Subcutaneous abdominal adipose tissue (tissue), 5 donors: ENCODE measurements at regions not wholly inside any gene's neighbourhood (a gene's known extent, or its start where the extent isn't known, plus 50 kb on each side); places are given as distances from the start of the nearest gene placed in this dataset.

Experiments used
- H3K27ac ChIP-seq: one replicate; pipeline ENCODE4 v1.7.0; 2013; ENCODE audit warnings: low read depth, mild to moderate bottlenecking, inconsistent platforms, low read length, moderate library complexity
- H3K27me3 ChIP-seq, 5 donors: one replicate each; pipeline ENCODE4 v1.7.0; 2013; ENCODE audit warnings: low read length in 5 of 5, inconsistent platforms in 1 of 5; ENCODE audit not compliant: control insufficient read depth in 5 of 5, insufficient read depth in 4 of 5
- H3K36me3 ChIP-seq, 5 donors: one replicate each; pipeline ENCODE4 v1.7.0; 2013; ENCODE audit warnings: low read length in 5 of 5; ENCODE audit not compliant: control insufficient read depth in 5 of 5, insufficient read depth in 5 of 5
- H3K4me1 ChIP-seq, 5 donors: one replicate each; pipeline ENCODE4 v1.7.0; 2013; ENCODE audit warnings: low read length in 5 of 5, mild to moderate bottlenecking in 3 of 5, moderate library complexity in 1 of 5; ENCODE audit not compliant: control insufficient read depth in 5 of 5, insufficient read depth in 5 of 5
- H3K4me3 ChIP-seq, 5 donors: one replicate each; pipeline ENCODE4 v1.7.0; 2013; ENCODE audit warnings: low read length in 5 of 5, low read depth in 1 of 5
- H3K9ac ChIP-seq, 5 donors: one replicate each; pipeline ENCODE4 v1.7.0; 2013; ENCODE audit warnings: low read length in 5 of 5, mild to moderate bottlenecking in 4 of 5, moderate library complexity in 3 of 5
- H3K9me3 ChIP-seq, 5 donors: one replicate each; pipeline ENCODE4 v1.7.0; 2013; ENCODE audit warnings: low read length in 5 of 5; ENCODE audit not compliant: control insufficient read depth in 5 of 5
- donor health status: healthy.
- donor health status: healthy.
- donor health status: healthy.
- donor health status: healthy.
- donor health status: healthy.

- Histone ChIP-seq H3K27me3 (peaks cover 0 to 7% (median 3%) of the 10 kb centered on the region in 5 donors), H3K4me1 (no peaks in the 10 kb centered on the region), H3K36me3 (no peaks in the 10 kb centered on the region), H3K9ac (no peak overlapping the region), H3K27ac (no peak overlapping the region), H3K4me3 (no peak overlapping the region), H3K9me3 (peaks cover 0 to 3% (median 0%) of the 10 kb centered on the region in 5 donors)
Observed at GRCh38 chr10:128711806-128712205, 585.6 kb upstream of the MKI67 start.

GRCh38 chr10:128712661-128713400, 586.6 kb upstream of the MKI67 start:
- Histone ChIP-seq H3K9me3 (peaks cover 0 to 3% (median 0%) of the 10 kb centered on the region in 5 donors), H3K27ac (no peak overlapping the region), H3K9ac (no peak overlapping the region), H3K4me1 (no peaks in the 10 kb centered on the region), H3K4me3 (no peak overlapping the region), H3K36me3 (no peaks in the 10 kb centered on the region), H3K27me3 (peaks cover 0 to 7% (median 3%) of the 10 kb centered on the region in 5 donors)

DNA sequence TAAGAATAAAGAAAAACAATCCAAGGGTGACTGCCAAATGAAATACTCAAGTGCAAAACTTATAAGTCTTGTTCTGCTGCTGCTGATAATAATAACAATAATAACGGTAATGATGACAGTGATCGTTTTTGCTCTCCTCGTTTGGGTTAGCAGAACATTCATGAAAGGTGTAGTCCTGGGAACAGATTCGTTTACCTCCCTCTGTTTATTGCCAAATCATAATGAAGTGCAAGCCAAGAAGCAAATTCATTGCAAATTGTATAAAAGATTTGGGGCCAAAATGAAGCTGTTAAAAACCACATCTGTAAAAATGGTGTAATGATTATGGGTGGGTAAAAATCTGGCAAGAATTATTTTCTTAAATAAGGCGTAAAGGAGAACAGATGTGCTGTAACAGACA, 587.2 kb upstream of the MKI67 start:
- Histone ChIP-seq H3K27ac (no peak overlapping the region), H3K36me3 (no peaks in the 10 kb centered on the region), H3K4me3 (no peak overlapping the region), H3K27me3 (peaks cover 0 to 7% (median 3%) of the 10 kb centered on the region in 5 donors), H3K9me3 (peaks cover 0 to 3% (median 0%) of the 10 kb centered on the region in 5 donors), H3K9ac (no peak overlapping the region), H3K4me1 (no peaks in the 10 kb centered on the region)

- Histone ChIP-seq H3K27ac (no peak overlapping the region), H3K4me1 (no peaks in the 10 kb centered on the region), H3K4me3 (no peak overlapping the region), H3K27me3 (peaks cover 0 to 7% (median 3%) of the 10 kb centered on the region in 5 donors), H3K36me3 (no peaks in the 10 kb centered on the region), H3K9me3 (peaks cover 0 to 3% (median 0%) of the 10 kb centered on the region in 5 donors), H3K9ac (no peak overlapping the region)
Observed at GRCh38 chr10:128713874-128714570, 587.8 kb upstream of the MKI67 start.

DNA sequence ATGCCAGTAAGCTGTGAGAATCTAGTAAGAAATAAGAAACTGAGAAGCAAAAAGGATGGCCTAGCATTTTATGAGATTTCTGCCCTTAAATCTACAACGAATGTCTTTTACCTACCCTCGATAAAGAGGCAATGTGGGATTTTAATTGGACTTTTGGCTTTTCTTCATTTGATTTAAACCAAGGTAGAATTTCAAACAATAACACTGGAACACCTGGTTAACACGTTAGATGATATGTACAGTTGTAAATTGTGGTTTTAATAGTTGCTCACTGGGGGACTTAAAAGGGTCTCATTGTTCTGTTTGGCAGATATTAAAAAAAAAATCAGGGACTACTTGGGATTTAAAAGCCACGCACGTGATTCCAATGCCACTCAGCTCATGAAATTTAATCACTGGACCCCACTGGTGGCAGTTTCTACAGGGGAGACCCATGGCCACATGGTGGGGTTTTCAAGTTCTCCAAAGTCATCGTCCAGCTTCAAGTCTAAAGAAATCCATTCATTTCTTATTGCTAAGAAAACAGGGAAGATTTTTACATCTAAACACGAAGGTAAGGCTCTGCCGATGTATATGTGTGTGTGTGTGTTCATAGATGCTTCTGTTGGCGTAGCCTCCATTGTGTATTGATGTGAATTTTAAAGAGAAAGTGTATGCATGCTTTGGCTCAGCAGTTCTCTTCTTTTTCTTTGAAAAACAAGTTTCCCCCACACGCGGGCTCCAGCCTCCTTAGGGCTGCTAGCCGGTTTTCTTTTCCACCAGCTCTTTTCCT, 588.6 kb upstream of the MKI67 start:
- Histone ChIP-seq H3K9ac (no peak overlapping the region), H3K27ac (no peak overlapping the region), H3K36me3 (no peaks in the 10 kb centered on the region), H3K27me3 (peaks cover 0 to 7% (median 3%) of the 10 kb centered on the region in 5 donors), H3K9me3 (peaks cover 0 to 3% (median 0%) of the 10 kb centered on the region in 5 donors), H3K4me3 (no peak overlapping the region), H3K4me1 (no peaks in the 10 kb centered on the region)

GRCh38 chr10:128716181-128716580, 590.0 kb upstream of the MKI67 start:
- no peaks in the 10 kb centered on the region for H3K4me1 ChIP-seq
- H3K27me3 ChIP-seq = peaks cover 0 to 7% (median 0%) of the 10 kb centered on the region in 5 donors
- H3K9ac ChIP-seq = no peak overlapping the region
- no peaks in the 10 kb centered on the region for H3K36me3 ChIP-seq
- H3K9me3 ChIP-seq = peaks cover 0 to 3% (median 0%) of the 10 kb centered on the region in 5 donors
- H3K4me3 ChIP-seq = no peak overlapping the region
- H3K27ac ChIP-seq = no peak overlapping the region

GRCh38 chr10:128721963-128722445, 595.8 kb upstream of the MKI67 start:
- H3K9ac ChIP-seq = no peak overlapping the region
- no peak overlapping the region for H3K27ac ChIP-seq
- H3K4me1 ChIP-seq = no peaks in the 10 kb centered on the region
- H3K4me3 ChIP-seq = no peak overlapping the region
- H3K9me3 ChIP-seq = no peaks in the 10 kb centered on the region
- H3K36me3 ChIP-seq = no peaks in the 10 kb centered on the region
- H3K27me3 ChIP-seq = no peaks in the 10 kb centered on the region

GRCh38 chr10:128722947-128723346, 596.7 kb upstream of the MKI67 start:
- Histone ChIP-seq H3K4me1 (no peaks in the 10 kb centered on the region), H3K27me3 (no peaks in the 10 kb centered on the region), H3K27ac (no peak overlapping the region), H3K9me3 (no peaks in the 10 kb centered on the region), H3K4me3 (no peak overlapping the region), H3K36me3 (no peaks in the 10 kb centered on the region), H3K9ac (no peak overlapping the region)

- no peaks in the 10 kb centered on the region for H3K36me3 ChIP-seq
- H3K9me3 ChIP-seq = no peaks in the 10 kb centered on the region
Observed at GRCh38 chr10:128723631-128724205, 597.5 kb upstream of the MKI67 start.

More at GRCh38 chr10:128723631-128724205, 597.5 kb upstream of the MKI67 start:
- Histone ChIP-seq H3K4me1 (no peaks in the 10 kb centered on the region), H3K27me3 (no peaks in the 10 kb centered on the region), H3K4me3 (no peak overlapping the region), H3K27ac (no peak overlapping the region), H3K9ac (no peak overlapping the region)
